Ishikawa (cell line): ENCODE measurements at regions not wholly inside any gene's neighbourhood (a gene's known extent, or its start where the extent isn't known, plus 50 kb on each side); places are given as distances from the start of the nearest gene placed in this dataset.

ENCODE experiments used
- CEBPB ChIP-seq: IDR thresholded peaks from 2 replicates; pipeline ENCODE4 v1.6.1; 2012
- CREB1 ChIP-seq: IDR thresholded peaks from 2 replicates; pipeline ENCODE4 v1.6.1; 2012; ENCODE audit warnings: low read depth
- EGR1 ChIP-seq: IDR thresholded peaks from 2 replicates; pipeline ENCODE4 v1.6.1; 2012
- EP300 ChIP-seq: IDR thresholded peaks from 2 replicates; pipeline ENCODE4 v1.6.1; 2012; ENCODE audit warnings: borderline replicate concordance
- FOXM1 ChIP-seq: IDR thresholded peaks from 2 replicates; pipeline ENCODE4 v1.6.1; 2012; ENCODE audit warnings: low read depth, borderline replicate concordance
- NFIC ChIP-seq: IDR thresholded peaks from 2 replicates; pipeline ENCODE4 v1.6.1; 2012
- RAD21 ChIP-seq: IDR thresholded peaks from 2 replicates; pipeline ENCODE4 v1.6.1; 2012; ENCODE audit warnings: low read depth
- TAF1 ChIP-seq: IDR thresholded peaks from 2 replicates; pipeline ENCODE4 v1.6.1; 2012; ENCODE audit warnings: low read depth, mild to moderate bottlenecking
- TCF12 ChIP-seq: IDR thresholded peaks from 2 replicates; pipeline ENCODE4 v1.6.1; 2012; ENCODE audit warnings: low read depth
- TEAD4 ChIP-seq: IDR thresholded peaks from 2 replicates; pipeline ENCODE4 v1.6.1; 2012
- USF1 ChIP-seq: IDR thresholded peaks from 2 replicates; pipeline ENCODE4 v1.6.1; 2012
- YY1 ChIP-seq: IDR thresholded peaks from 2 replicates; pipeline ENCODE4 v1.6.1; 2012; ENCODE audit warnings: low read depth
- ZBTB7A ChIP-seq: IDR thresholded peaks from 2 replicates; pipeline ENCODE4 v1.6.1; 2012; ENCODE audit warnings: low read depth
- TF ChIP-seq, protein P1 (sequence below): IDR thresholded peaks from 2 replicates; pipeline ENCODE4 v1.6.1; 2012
- TF ChIP-seq, protein P2 (sequence below): IDR thresholded peaks from 2 replicates; pipeline ENCODE4 v1.6.1; 2012; ENCODE audit warnings: low read depth, mild to moderate bottlenecking

GRCh38 chr18:11468617-11469016 is 140.8 kb upstream of the SLC35G4 start:
- TF ChIP-seq FOXM1 (no peak), YY1 (no peak), EGR1 (no peak), NFIC (no peak), USF1 (no peak), CREB1 (no peak), EP300 (no peak), ZBTB7A (no peak), RAD21 (no peak), TAF1 (no peak), TCF12 (no peak), CEBPB (no peak)
- TF ChIP-seq, protein P1, sequence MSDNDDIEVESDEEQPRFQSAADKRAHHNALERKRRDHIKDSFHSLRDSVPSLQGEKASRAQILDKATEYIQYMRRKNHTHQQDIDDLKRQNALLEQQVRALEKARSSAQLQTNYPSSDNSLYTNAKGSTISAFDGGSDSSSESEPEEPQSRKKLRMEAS, result no peak
- TF ChIP-seq, protein P2, sequence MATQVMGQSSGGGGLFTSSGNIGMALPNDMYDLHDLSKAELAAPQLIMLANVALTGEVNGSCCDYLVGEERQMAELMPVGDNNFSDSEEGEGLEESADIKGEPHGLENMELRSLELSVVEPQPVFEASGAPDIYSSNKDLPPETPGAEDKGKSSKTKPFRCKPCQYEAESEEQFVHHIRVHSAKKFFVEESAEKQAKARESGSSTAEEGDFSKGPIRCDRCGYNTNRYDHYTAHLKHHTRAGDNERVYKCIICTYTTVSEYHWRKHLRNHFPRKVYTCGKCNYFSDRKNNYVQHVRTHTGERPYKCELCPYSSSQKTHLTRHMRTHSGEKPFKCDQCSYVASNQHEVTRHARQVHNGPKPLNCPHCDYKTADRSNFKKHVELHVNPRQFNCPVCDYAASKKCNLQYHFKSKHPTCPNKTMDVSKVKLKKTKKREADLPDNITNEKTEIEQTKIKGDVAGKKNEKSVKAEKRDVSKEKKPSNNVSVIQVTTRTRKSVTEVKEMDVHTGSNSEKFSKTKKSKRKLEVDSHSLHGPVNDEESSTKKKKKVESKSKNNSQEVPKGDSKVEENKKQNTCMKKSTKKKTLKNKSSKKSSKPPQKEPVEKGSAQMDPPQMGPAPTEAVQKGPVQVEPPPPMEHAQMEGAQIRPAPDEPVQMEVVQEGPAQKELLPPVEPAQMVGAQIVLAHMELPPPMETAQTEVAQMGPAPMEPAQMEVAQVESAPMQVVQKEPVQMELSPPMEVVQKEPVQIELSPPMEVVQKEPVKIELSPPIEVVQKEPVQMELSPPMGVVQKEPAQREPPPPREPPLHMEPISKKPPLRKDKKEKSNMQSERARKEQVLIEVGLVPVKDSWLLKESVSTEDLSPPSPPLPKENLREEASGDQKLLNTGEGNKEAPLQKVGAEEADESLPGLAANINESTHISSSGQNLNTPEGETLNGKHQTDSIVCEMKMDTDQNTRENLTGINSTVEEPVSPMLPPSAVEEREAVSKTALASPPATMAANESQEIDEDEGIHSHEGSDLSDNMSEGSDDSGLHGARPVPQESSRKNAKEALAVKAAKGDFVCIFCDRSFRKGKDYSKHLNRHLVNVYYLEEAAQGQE, result no peak

DNA sequence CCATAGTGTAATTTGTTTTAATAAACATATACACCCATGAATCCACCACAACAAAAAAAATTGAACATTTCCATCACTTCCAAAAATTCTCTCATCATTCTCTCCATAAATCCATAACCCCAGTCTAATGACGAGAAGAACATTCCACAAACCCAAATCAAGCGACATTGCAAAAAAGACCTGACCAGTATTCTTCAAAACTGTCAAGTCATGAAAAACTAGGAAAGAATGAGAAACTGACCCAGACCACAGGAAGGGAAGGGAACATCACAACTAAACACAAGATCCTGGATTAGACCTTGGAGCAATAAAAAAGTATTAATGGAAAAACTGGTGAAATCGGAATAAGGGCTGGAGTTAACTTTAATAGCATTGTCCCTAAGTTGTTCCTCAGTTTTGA is 141.3 kb upstream of the SLC35G4 start:
- TF ChIP-seq USF1 (no peak), RAD21 (no peak)

GRCh38 chr18:11467611-11468010 is 141.8 kb upstream of the SLC35G4 start:
- no peak for TF ChIP-seq TEAD4
- no peak for TF ChIP-seq EGR1
- TF ChIP-seq CEBPB, result no peak
- TF ChIP-seq TCF12, result no peak
- no peak for TF ChIP-seq FOXM1

DNA sequence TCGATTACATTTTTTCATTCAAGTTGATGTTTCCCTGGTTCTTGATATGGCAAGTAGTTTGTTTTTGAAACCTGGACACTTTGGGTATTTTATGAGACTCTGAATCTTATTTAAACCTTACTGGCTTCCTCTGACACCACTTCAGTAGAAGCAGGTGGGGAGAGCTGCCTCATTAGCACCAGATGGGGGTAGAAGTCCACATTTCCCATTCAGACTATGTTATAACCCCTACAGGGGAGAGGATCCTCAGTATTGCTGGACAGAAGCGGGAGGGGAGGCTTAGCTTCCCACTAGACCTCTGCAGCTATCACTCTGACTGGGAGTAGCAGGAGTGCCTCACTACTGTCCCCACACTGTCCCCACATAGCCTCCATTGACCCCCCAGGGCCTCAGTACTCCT is 145.3 kb upstream of the SLC35G4 start:
- TF ChIP-seq FOXM1 (no peak), EGR1 (no peak), YY1 (no peak), NFIC (no peak), TAF1 (no peak), TEAD4 (no peak), ZBTB7A (no peak), TCF12 (no peak), CREB1 (no peak), CEBPB (no peak)
- TF ChIP-seq, protein P1, result no peak

GRCh38 chr18:11458447-11458846 is 150.9 kb upstream of the SLC35G4 start:
- TF ChIP-seq, protein P1, result no peak
- TF ChIP-seq TEAD4, result no peak
- no peak for TF ChIP-seq CREB1
- no peak for TF ChIP-seq EP300
- no peak for TF ChIP-seq NFIC
- TF ChIP-seq YY1, result no peak
- TF ChIP-seq TCF12, result no peak
- no peak for TF ChIP-seq ZBTB7A
- TF ChIP-seq TAF1, result no peak
- TF ChIP-seq CEBPB, result no peak
- no peak for TF ChIP-seq RAD21
- TF ChIP-seq USF1, result no peak
- TF ChIP-seq FOXM1, result no peak
- TF ChIP-seq, protein P2, result no peak
- no peak for TF ChIP-seq EGR1

DNA sequence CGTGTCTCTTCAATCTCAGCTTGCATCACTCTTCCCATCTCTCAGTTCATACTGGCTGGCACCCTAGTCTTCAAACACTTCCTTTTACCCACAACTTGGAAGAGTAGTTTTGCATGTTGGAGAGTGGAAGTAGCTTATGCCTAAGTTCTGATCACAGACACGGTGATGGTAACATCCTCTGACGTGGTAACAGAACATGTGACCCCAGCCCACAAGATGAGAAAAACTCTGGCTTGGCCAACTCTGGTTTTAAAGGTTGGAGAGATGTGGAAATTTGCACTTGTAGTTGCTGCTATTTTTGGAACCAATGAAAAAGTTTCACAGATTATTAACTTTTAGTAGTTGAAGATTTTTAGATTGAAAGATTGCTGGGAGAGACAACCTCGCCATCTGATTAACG is 155.4 kb upstream of the SLC35G4 start:
- TF ChIP-seq, protein P1, result no peak
- TF ChIP-seq EP300 (no peak), NFIC (no peak), TEAD4 (no peak), RAD21 (no peak), ZBTB7A (no peak), YY1 (no peak), TCF12 (no peak), EGR1 (no peak), USF1 (no peak), FOXM1 (no peak)
